Neuronal stem cell (in vitro differentiated cells): ENCODE measurements at regions not wholly inside any gene's neighbourhood (a gene's known extent, or its start where the extent isn't known, plus 50 kb on each side); places are given as distances from the start of the nearest gene placed in this dataset.

ENCODE experiments used
- DNase-seq: peaks from one replicate; pipeline ENCODE4 v3.0.0-alpha.2; 2013; ENCODE audit warnings: low spot score
- H2AFZ ChIP-seq: one replicate; pipeline ENCODE4 v1.6.1; 2013; ENCODE audit warnings: mild to moderate bottlenecking, low read length, inconsistent platforms
- H2AK5ac ChIP-seq: 2 replicates; pipeline ENCODE4 v1.6.1; 2013; ENCODE audit warnings: low read depth, mild to moderate bottlenecking, inconsistent platforms, low read length, moderate library complexity, mixed read lengths
- H2BK120ac ChIP-seq: 2 replicates; pipeline ENCODE4 v1.6.1; 2013; ENCODE audit warnings: low read depth, mild to moderate bottlenecking, inconsistent platforms, low read length, moderate library complexity, mixed read lengths
- H2BK12ac ChIP-seq: one replicate; pipeline ENCODE4 v1.6.1; 2013; ENCODE audit warnings: low read length, inconsistent platforms
- H2BK15ac ChIP-seq: 2 replicates; pipeline ENCODE4 v1.6.1; 2013; ENCODE audit warnings: mild to moderate bottlenecking, low read length, inconsistent platforms, mixed read lengths
- H2BK5ac ChIP-seq: one replicate; pipeline ENCODE4 v1.6.1; 2013; ENCODE audit warnings: inconsistent platforms, mild to moderate bottlenecking, low read length, moderate library complexity
- H3K14ac ChIP-seq: one replicate; pipeline ENCODE4 v1.6.1; 2013; ENCODE audit warnings: low read length, inconsistent platforms
- H3K18ac ChIP-seq: 2 replicates; pipeline ENCODE4 v1.6.1; 2013; ENCODE audit warnings: low read length, inconsistent platforms
- H3K23ac ChIP-seq: 2 replicates; pipeline ENCODE4 v1.6.1; 2013; ENCODE audit warnings: low read depth, mild to moderate bottlenecking, mixed read lengths, low read length, inconsistent platforms; ENCODE audit not compliant: poor library complexity
- H3K27ac ChIP-seq: replicated peaks from 3 replicates; pipeline ENCODE4 v1.5.1; 2013; ENCODE audit warnings: low read length, inconsistent platforms
- H3K27me3 ChIP-seq, 3 experiments: 2 replicates each; pipeline ENCODE4 v1.6.1; 2013; ENCODE audit warnings: low read length in 3 of 3, mild to moderate bottlenecking in 2 of 3, inconsistent platforms in 1 of 3, low read depth in 1 of 3, mixed read lengths in 1 of 3, moderate library complexity in 1 of 3; ENCODE audit not compliant: control insufficient read depth in 3 of 3, insufficient read depth in 3 of 3
- H3K36me3 ChIP-seq, 2 donors: replicated peaks in 1 of 2; 2 replicates each; pipeline ENCODE4 v1.6.1; 2013; ENCODE audit warnings: low read length in 2 of 2; ENCODE audit not compliant: control insufficient read depth in 2 of 2, insufficient read depth in 2 of 2
- H3K4ac ChIP-seq: 2 replicates; pipeline ENCODE4 v1.6.1; 2013; ENCODE audit warnings: inconsistent platforms, mild to moderate bottlenecking, low read length, moderate library complexity
- H3K4me1 ChIP-seq, 2 donors: 1 replicate in 1 of 2; 2 replicates in 1 of 2; pipeline ENCODE4 v1.6.1; 2013; ENCODE audit warnings: low read length in 2 of 2, low read depth in 1 of 2; ENCODE audit not compliant: control insufficient read depth in 2 of 2, insufficient read depth in 1 of 2
- H3K4me2 ChIP-seq: one replicate; pipeline ENCODE4 v1.6.1; 2013; ENCODE audit warnings: mild to moderate bottlenecking, low read length, inconsistent platforms; ENCODE audit not compliant: insufficient read depth, poor library complexity, severe bottlenecking
- H3K4me3 ChIP-seq, 2 donors: 2 replicates each; pipeline ENCODE4 v1.5.1; 2013; ENCODE audit warnings: low read length in 2 of 2, mild to moderate bottlenecking in 2 of 2, inconsistent platforms in 1 of 2, moderate library complexity in 1 of 2
- H3K79me1 ChIP-seq: one replicate; pipeline ENCODE4 v1.6.1; 2013; ENCODE audit warnings: low read depth, mild to moderate bottlenecking, inconsistent platforms, low read length, moderate library complexity
- H3K9ac ChIP-seq: one replicate; pipeline ENCODE4 v1.6.1; 2013; ENCODE audit warnings: mild to moderate bottlenecking, low read depth, low read length, inconsistent platforms; ENCODE audit not compliant: poor library complexity
- H3K9me3 ChIP-seq, 2 donors: replicated peaks in 1 of 2; 2 replicates each; pipeline versions ENCODE3 to v1.6.1; 2013; ENCODE audit warnings: low read length in 2 of 2, mild to moderate bottlenecking in 2 of 2, inconsistent platforms in 1 of 2, low read depth in 1 of 2, mixed read lengths in 1 of 2, moderate library complexity in 1 of 2; ENCODE audit not compliant: control insufficient read depth in 2 of 2, insufficient read depth in 1 of 2
- H4K8ac ChIP-seq: one replicate; pipeline ENCODE4 v1.6.1; 2013; ENCODE audit warnings: low read depth, mild to moderate bottlenecking, inconsistent platforms, low read length, moderate library complexity
- H4K91ac ChIP-seq: one replicate; pipeline ENCODE4 v1.6.1; 2013; ENCODE audit warnings: low read length, low read depth, mild to moderate bottlenecking, inconsistent platforms; ENCODE audit not compliant: poor library complexity
- WGBS, 2 donors: extraction: QIAGEN DNeasy Blood & Tissue Kit; methylation state at CpG; one replicate each; pipeline ENCODE4 v1.1.7; 2013; ENCODE audit warnings: missing lambda C conversion rate in 2 of 2, mixed read lengths in 1 of 2; ENCODE audit not compliant: insufficient read length in 2 of 2, insufficient replicate concordance in 1 of 2; ENCODE audit errors: extremely low coverage in 2 of 2; 5-methylcytosine and 5-hydroxymethylcytosine counted together

DNA sequence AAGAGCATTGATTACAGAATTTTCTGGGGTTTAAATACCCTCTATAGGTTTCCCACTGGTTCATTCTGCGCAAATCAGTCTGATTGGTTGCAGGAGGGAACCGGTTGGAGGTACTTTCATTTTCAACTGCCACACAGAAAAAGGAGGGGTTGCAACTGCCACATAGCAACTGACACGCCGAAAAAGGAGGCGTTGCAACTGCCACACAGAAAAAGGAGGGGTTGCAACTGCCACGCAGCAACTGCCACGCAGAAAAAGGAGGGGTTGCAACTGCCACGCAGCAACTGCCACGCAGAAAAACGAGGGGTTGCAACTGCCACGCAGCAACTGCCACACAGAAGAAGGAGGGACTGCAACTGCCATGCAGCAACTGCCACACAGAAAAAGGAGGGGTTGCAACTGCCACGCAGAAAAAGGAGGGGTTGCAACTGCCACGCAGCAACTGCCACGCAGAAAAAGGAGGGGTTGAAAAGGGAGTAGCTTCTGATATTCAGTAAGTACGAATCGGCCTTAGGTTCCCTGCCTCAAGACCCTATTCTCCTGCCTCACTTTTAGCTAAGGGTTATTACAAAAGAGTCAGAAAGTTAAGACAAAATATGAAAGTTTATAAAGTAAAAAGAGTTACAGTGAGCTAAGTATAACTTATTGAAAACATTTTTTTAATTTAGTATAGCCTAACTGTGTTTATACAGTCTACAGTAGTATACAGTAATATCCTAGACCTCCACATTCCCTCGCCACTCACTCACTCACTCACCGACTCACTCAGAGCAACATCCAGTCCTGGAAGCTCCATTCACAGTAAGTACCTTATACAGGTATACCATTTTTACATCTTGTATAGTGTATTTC is 431.8 kb downstream of the KCTD8 start:
- H4K8ac ChIP-seq = no peak overlapping the region
- no peak overlapping the region for H3K4me3 ChIP-seq
- H3K4ac ChIP-seq = no peak overlapping the region
- no peak overlapping the region for H2BK5ac ChIP-seq
- H3K79me1 ChIP-seq = no peaks in the 10 kb centered on the region
- no CpG with 5 or more reads among the region's 18 CpGs for WGBS, 2 donors
- no peak overlapping the region for H2AK5ac ChIP-seq
- H3K27me3 ChIP-seq = no peaks in the 10 kb centered on the region
- H3K18ac ChIP-seq = no peak overlapping the region
- no peak for DNase-seq
- H3K14ac ChIP-seq = peak overlapping the region; percentile 21
- H2BK12ac ChIP-seq = no peak overlapping the region
- H3K36me3 ChIP-seq = no peaks in the 10 kb centered on the region
- H3K4me2 ChIP-seq = no peak overlapping the region
- H2BK120ac ChIP-seq = no peak overlapping the region
- H2BK15ac ChIP-seq = no peak overlapping the region
- H3K23ac ChIP-seq = no peak overlapping the region
- H3K9me3 ChIP-seq = no peaks in the 10 kb centered on the region
- H3K27ac ChIP-seq = peak overlapping the region; percentile 43
- no peaks in the 10 kb centered on the region for H3K4me1 ChIP-seq
- H2AFZ ChIP-seq = no peak overlapping the region
- no peak overlapping the region for H4K91ac ChIP-seq
- H3K9ac ChIP-seq = no peak overlapping the region

- Histone ChIP-seq H3K4ac (no peak overlapping the region), H2AK5ac (no peak overlapping the region), H3K4me1 (no peaks in the 10 kb centered on the region), H4K8ac (no peak overlapping the region), H3K23ac (no peak overlapping the region), H3K18ac (no peak overlapping the region), H2AFZ (no peak overlapping the region), H2BK15ac (no peak overlapping the region), H4K91ac (no peak overlapping the region), H3K36me3 (no peaks in the 10 kb centered on the region), H3K14ac (no peak overlapping the region), H2BK120ac (no peak overlapping the region), H3K4me2 (no peak overlapping the region), H3K9ac (no peak overlapping the region), H2BK5ac (no peak overlapping the region), H3K27me3 (no peaks in the 10 kb centered on the region), H3K27ac (no peak overlapping the region), H2BK12ac (no peak overlapping the region), H3K79me1 (no peaks in the 10 kb centered on the region), H3K4me3 (no peak overlapping the region), H3K9me3 (no peaks in the 10 kb centered on the region)
- WGBS, 2 donors = no CpG with 5 or more reads among the region's 3 CpGs
- no peak for DNase-seq
Measured at GRCh38 chr4:44017422-44017739, 431.2 kb downstream of the KCTD8 start.

GRCh38 chr4:44019721-44020120 is 428.9 kb downstream of the KCTD8 start:
- Histone ChIP-seq H2BK5ac (no peak overlapping the region), H3K27me3 (no peaks in the 10 kb centered on the region), H3K9ac (no peak overlapping the region), H3K4me1 (no peaks in the 10 kb centered on the region), H3K36me3 (no peaks in the 10 kb centered on the region), H2BK120ac (no peak overlapping the region), H2BK15ac (no peak overlapping the region), H3K79me1 (no peaks in the 10 kb centered on the region), H2BK12ac (no peak overlapping the region), H3K4me3 (no peak overlapping the region), H4K8ac (no peak overlapping the region), H3K4me2 (no peak overlapping the region), H3K18ac (no peak overlapping the region), H3K23ac (no peak overlapping the region), H3K4ac (no peak overlapping the region), H3K14ac (no peak overlapping the region), H4K91ac (no peak overlapping the region), H3K9me3 (no peaks in the 10 kb centered on the region), H2AFZ (no peak overlapping the region), H2AK5ac (no peak overlapping the region), H3K27ac (no peak overlapping the region)
- no peak for DNase-seq
- no CpG with 5 or more reads among the region's 1 CpG for WGBS, 2 donors

DNA sequence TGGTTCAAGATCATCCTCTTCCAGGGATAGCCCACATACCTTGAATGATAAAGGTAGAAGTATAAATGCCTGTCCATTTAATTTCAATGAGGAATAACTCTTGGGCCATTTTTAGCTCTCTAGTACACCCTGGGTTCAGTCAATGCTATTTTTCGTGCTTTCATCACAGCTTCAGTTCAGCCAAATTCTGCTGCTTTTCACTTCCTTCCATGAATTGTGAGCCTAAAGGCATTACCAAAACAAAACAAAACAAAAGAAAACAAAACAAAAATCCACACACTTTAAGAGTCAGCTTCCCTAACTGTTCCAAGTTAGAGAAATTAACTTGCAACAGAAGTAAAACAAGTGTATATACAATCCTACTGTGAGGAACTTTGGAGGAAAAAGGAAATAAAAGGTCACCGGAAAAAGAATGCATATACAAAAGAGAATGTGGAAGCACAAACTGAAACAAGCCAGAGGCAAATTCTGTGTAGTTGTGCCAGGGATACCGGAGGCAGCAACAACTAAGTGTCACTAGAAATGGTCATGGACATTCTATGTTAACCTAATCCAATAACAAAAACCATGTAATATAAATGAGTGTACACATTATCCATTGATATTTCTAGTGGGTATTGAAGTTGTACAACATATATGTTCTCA is 423.1 kb downstream of the KCTD8 start:
- H2AK5ac ChIP-seq = no peak overlapping the region
- H3K27ac ChIP-seq = no peak overlapping the region
- H2BK12ac ChIP-seq = no peak overlapping the region
- H2AFZ ChIP-seq = no peak overlapping the region
- H4K8ac ChIP-seq = no peak overlapping the region
- H3K27me3 ChIP-seq = no peaks in the 10 kb centered on the region
- H3K23ac ChIP-seq = no peak overlapping the region
- H3K9ac ChIP-seq = no peak overlapping the region
- no peak overlapping the region for H2BK15ac ChIP-seq
- no peak overlapping the region for H2BK120ac ChIP-seq
- H3K14ac ChIP-seq = no peak overlapping the region
- H3K79me1 ChIP-seq = no peaks in the 10 kb centered on the region
- H2BK5ac ChIP-seq = no peak overlapping the region
- no peaks in the 10 kb centered on the region for H3K36me3 ChIP-seq
- H3K4ac ChIP-seq = no peak overlapping the region
- H3K4me3 ChIP-seq = no peak overlapping the region
- H3K4me1 ChIP-seq = no peaks in the 10 kb centered on the region
- no peak overlapping the region for H4K91ac ChIP-seq
- DNase-seq = no peak
- no peaks in the 10 kb centered on the region for H3K9me3 ChIP-seq
- no CpG with 5 or more reads among the region's 3 CpGs for WGBS, 2 donors
- no peak overlapping the region for H3K18ac ChIP-seq
- no peak overlapping the region for H3K4me2 ChIP-seq
